ENCODE measurements at regions not wholly inside any gene's neighbourhood (a gene's known extent, or its start where the extent isn't known, plus 50 kb on each side); places are given as distances from the start of the nearest gene placed in this dataset.

- Mint-ChIP-seq H3K4me3 (no peak overlapping the region), H3K9me3 (peaks cover 0 to 19% (median 0%) of the 10 kb centered on the region in 9 donors), H3K36me3 (no peaks in the 10 kb centered on the region), H3K27ac (no peak overlapping the region), H3K4me1 (no peaks in the 10 kb centered on the region), H3K27me3 (peaks cover 0 to 4% (median 0%) of the 10 kb centered on the region in 5 donors)
- DNase-seq (no peak), ATAC-seq (no peak)
- POLR2A ChIA-PET: no interaction called here
Observed at GRCh38 chr5:125152044-125152443, 405.6 kb upstream of the ZNF608 start.

GRCh38 chr5:125152461-125153189, 406.2 kb upstream of the ZNF608 start:
- ATAC-seq (no peak), DNase-seq (no peak)
- Mint-ChIP-seq H3K27ac (no peak overlapping the region), H3K9me3 (peaks cover 0 to 19% (median 0%) of the 10 kb centered on the region in 9 donors), H3K36me3 (no peaks in the 10 kb centered on the region), H3K27me3 (peaks cover 0 to 4% (median 0%) of the 10 kb centered on the region in 5 donors), H3K4me3 (no peak overlapping the region), H3K4me1 (no peaks in the 10 kb centered on the region)
- POLR2A ChIA-PET: no interaction called here

GRCh38 chr5:125153231-125153630, 406.8 kb upstream of the ZNF608 start:
- H3K27ac Mint-ChIP-seq: no peak overlapping the region
- POLR2A ChIA-PET: no interaction called here
- H3K36me3 Mint-ChIP-seq: no peaks in the 10 kb centered on the region
- peaks cover 0 to 4% (median 0%) of the 10 kb centered on the region in 5 donors for H3K27me3 Mint-ChIP-seq
- no peaks in the 10 kb centered on the region for H3K4me1 Mint-ChIP-seq
- H3K4me3 Mint-ChIP-seq: no peak overlapping the region
- H3K9me3 Mint-ChIP-seq: peaks cover 0 to 19% (median 0%) of the 10 kb centered on the region in 9 donors
- ATAC-seq (no peak), DNase-seq (no peak)

GRCh38 chr5:125154301-125155110, 408.1 kb upstream of the ZNF608 start:
- Mint-ChIP-seq H3K4me1 (no peaks in the 10 kb centered on the region), H3K36me3 (no peaks in the 10 kb centered on the region), H3K27me3 (peaks cover 0 to 4% (median 0%) of the 10 kb centered on the region in 5 donors), H3K4me3 (no peak overlapping the region), H3K9me3 (peaks cover 0 to 19% (median 0%) of the 10 kb centered on the region in 9 donors), H3K27ac (no peak overlapping the region)
- DNase-seq: no peak
- POLR2A ChIA-PET: no interaction called here
- no peak for ATAC-seq

- POLR2A ChIA-PET: no interaction called here
- H3K9me3 Mint-ChIP-seq: peaks cover 7 to 33% (median 16%) of the 10 kb centered on the region in 9 donors
- no peak for DNase-seq
- H3K27me3 Mint-ChIP-seq: peaks cover 0 to 8% (median 0%) of the 10 kb centered on the region in 5 donors
- no peak overlapping the region for H3K27ac Mint-ChIP-seq
- no peak for ATAC-seq
- H3K4me3 Mint-ChIP-seq: no peak overlapping the region
- no peaks in the 10 kb centered on the region for H3K4me1 Mint-ChIP-seq
- peaks cover 0 to 8% (median 0%) of the 10 kb centered on the region in 3 donors for H3K36me3 Mint-ChIP-seq
Observed at GRCh38 chr5:125160787-125161502, 414.5 kb upstream of the ZNF608 start.

GRCh38 chr5:125162714-125163113, 416.3 kb upstream of the ZNF608 start:
- POLR2A ChIA-PET: no interaction called here
- Mint-ChIP-seq H3K9me3 (peaks cover 12 to 44% (median 23%) of the 10 kb centered on the region in 9 donors), H3K4me1 (no peaks in the 10 kb centered on the region), H3K27me3 (peaks cover 0 to 8% (median 0%) of the 10 kb centered on the region in 5 donors), H3K27ac (no peak overlapping the region), H3K36me3 (peaks cover 0 to 13% (median 0%) of the 10 kb centered on the region in 3 donors), H3K4me3 (no peak overlapping the region)
- DNase-seq: no peak
- ATAC-seq: no peak

- peaks cover 0 to 5% (median 0%) of the 10 kb centered on the region in 3 donors for H3K36me3 Mint-ChIP-seq
- POLR2A ChIA-PET: no interaction called here
- H3K27me3 Mint-ChIP-seq: no peaks in the 10 kb centered on the region
- no peak overlapping the region for H3K27ac Mint-ChIP-seq
- H3K9me3 Mint-ChIP-seq: peaks cover 2 to 26% (median 11%) of the 10 kb centered on the region in 9 donors
- no peak for ATAC-seq
- DNase-seq: no peak
- H3K4me1 Mint-ChIP-seq: no peaks in the 10 kb centered on the region
- H3K4me3 Mint-ChIP-seq: no peak overlapping the region
Observed at GRCh38 chr5:125169396-125169795, 423.0 kb upstream of the ZNF608 start.

- POLR2A ChIA-PET: no interaction called here
- Mint-ChIP-seq H3K9me3 (peaks cover 0 to 17% (median 2%) of the 10 kb centered on the region in 9 donors), H3K36me3 (no peaks in the 10 kb centered on the region), H3K4me3 (no peak overlapping the region), H3K4me1 (no peaks in the 10 kb centered on the region), H3K27me3 (no peaks in the 10 kb centered on the region), H3K27ac (no peak overlapping the region)
- ATAC-seq: no peak
- no peak for DNase-seq
Observed at GRCh38 chr5:125171641-125172040, 425.2 kb upstream of the ZNF608 start.

GRCh38 chr5:125175348-125176004, 429.0 kb upstream of the ZNF608 start:
- H3K36me3 Mint-ChIP-seq: no peaks in the 10 kb centered on the region
- DNase-seq (no peak), ATAC-seq (no peak)
- no peaks in the 10 kb centered on the region for H3K4me1 Mint-ChIP-seq
- no peak overlapping the region for H3K27ac Mint-ChIP-seq
- peaks cover 0 to 3% (median 0%) of the 10 kb centered on the region in 5 donors for H3K27me3 Mint-ChIP-seq
- no peak overlapping the region for H3K4me3 Mint-ChIP-seq
- POLR2A ChIA-PET: no interaction called here
- H3K9me3 Mint-ChIP-seq: peaks cover 0 to 7% (median 0%) of the 10 kb centered on the region in 9 donors

GRCh38 chr5:125176005-125176390, 429.6 kb upstream of the ZNF608 start:
- no peak overlapping the region for H3K27ac Mint-ChIP-seq
- H3K4me1 Mint-ChIP-seq: no peaks in the 10 kb centered on the region
- POLR2A ChIA-PET: no interaction called here
- H3K36me3 Mint-ChIP-seq: no peaks in the 10 kb centered on the region
- ATAC-seq: no peak
- no peak overlapping the region for H3K4me3 Mint-ChIP-seq
- H3K27me3 Mint-ChIP-seq: peaks cover 0 to 3% (median 0%) of the 10 kb centered on the region in 5 donors
- no peak for DNase-seq
- H3K9me3 Mint-ChIP-seq: peaks cover 0 to 7% (median 0%) of the 10 kb centered on the region in 9 donors

- H3K27me3 Mint-ChIP-seq: peaks cover 0 to 3% (median 0%) of the 10 kb centered on the region in 5 donors
- H3K27ac Mint-ChIP-seq: no peak overlapping the region
- POLR2A ChIA-PET: no interaction called here
- DNase-seq: no peak
- H3K36me3 Mint-ChIP-seq: no peaks in the 10 kb centered on the region
- H3K4me1 Mint-ChIP-seq: no peaks in the 10 kb centered on the region
- peaks cover 0 to 7% (median 0%) of the 10 kb centered on the region in 9 donors for H3K9me3 Mint-ChIP-seq
- ATAC-seq: no peak
- H3K4me3 Mint-ChIP-seq: no peak overlapping the region
Observed at GRCh38 chr5:125177340-125177739, 430.9 kb upstream of the ZNF608 start.

- Mint-ChIP-seq H3K27me3 (peaks cover 0 to 3% (median 0%) of the 10 kb centered on the region in 5 donors), H3K9me3 (peaks cover 0 to 7% (median 0%) of the 10 kb centered on the region in 9 donors), H3K4me3 (no peak overlapping the region), H3K4me1 (no peaks in the 10 kb centered on the region), H3K27ac (no peak overlapping the region), H3K36me3 (no peaks in the 10 kb centered on the region)
- POLR2A ChIA-PET: no interaction called here
- ATAC-seq: no peak
- no peak for DNase-seq
Observed at GRCh38 chr5:125179612-125180011, 433.2 kb upstream of the ZNF608 start.
